ENCODE measurements at regions not wholly inside any gene's neighbourhood (a gene's known extent, or its start where the extent isn't known, plus 50 kb on each side); places are given as distances from the start of the nearest gene placed in this dataset.

DNA sequence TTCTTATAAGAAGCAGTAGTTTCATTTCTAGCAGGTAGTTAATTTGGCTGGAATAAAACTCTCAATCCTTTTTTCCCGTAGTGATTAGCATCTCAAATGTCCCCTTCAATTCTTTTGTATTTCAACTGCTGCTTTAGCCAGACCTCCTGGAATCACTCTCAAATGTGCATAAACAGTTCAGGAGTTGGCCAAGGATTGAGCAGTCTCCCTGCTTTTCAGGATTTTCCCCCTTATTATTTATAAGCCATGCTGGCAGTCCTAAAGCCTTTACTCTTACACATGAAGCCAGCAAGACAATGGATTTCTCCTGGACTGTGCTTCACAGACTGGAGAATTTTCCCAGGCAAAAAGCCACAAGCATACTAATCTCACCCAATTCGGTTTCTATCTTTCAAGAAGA, 950.1 kb downstream of the VRK1 start (continued):
- no peak for TF ChIP-seq ZNF311 (tag by site-specific recombination; IDR thresholded peaks at IDR 0.05; ENCODE audit: borderline replicate concordance)
- TF ChIP-seq, protein P1, sequence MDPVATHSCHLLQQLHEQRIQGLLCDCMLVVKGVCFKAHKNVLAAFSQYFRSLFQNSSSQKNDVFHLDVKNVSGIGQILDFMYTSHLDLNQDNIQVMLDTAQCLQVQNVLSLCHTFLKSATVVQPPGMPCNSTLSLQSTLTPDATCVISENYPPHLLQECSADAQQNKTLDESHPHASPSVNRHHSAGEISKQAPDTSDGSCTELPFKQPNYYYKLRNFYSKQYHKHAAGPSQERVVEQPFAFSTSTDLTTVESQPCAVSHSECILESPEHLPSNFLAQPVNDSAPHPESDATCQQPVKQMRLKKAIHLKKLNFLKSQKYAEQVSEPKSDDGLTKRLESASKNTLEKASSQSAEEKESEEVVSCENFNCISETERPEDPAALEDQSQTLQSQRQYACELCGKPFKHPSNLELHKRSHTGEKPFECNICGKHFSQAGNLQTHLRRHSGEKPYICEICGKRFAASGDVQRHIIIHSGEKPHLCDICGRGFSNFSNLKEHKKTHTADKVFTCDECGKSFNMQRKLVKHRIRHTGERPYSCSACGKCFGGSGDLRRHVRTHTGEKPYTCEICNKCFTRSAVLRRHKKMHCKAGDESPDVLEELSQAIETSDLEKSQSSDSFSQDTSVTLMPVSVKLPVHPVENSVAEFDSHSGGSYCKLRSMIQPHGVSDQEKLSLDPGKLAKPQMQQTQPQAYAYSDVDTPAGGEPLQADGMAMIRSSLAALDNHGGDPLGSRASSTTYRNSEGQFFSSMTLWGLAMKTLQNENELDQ (tag by site-specific recombination; IDR thresholded peaks at IDR 0.05; ENCODE audit: low read depth), result no peak
- TF ChIP-seq SCRT2 (tag by site-specific recombination; IDR thresholded peaks at IDR 0.05), result no peak
- TF ChIP-seq, protein P2, sequence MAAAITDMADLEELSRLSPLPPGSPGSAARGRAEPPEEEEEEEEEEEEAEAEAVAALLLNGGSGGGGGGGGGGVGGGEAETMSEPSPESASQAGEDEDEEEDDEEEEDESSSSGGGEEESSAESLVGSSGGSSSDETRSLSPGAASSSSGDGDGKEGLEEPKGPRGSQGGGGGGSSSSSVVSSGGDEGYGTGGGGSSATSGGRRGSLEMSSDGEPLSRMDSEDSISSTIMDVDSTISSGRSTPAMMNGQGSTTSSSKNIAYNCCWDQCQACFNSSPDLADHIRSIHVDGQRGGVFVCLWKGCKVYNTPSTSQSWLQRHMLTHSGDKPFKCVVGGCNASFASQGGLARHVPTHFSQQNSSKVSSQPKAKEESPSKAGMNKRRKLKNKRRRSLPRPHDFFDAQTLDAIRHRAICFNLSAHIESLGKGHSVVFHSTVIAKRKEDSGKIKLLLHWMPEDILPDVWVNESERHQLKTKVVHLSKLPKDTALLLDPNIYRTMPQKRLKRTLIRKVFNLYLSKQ (tag by site-specific recombination; IDR thresholded peaks at IDR 0.05; ENCODE audit: borderline replicate concordance), result no peak

DNA sequence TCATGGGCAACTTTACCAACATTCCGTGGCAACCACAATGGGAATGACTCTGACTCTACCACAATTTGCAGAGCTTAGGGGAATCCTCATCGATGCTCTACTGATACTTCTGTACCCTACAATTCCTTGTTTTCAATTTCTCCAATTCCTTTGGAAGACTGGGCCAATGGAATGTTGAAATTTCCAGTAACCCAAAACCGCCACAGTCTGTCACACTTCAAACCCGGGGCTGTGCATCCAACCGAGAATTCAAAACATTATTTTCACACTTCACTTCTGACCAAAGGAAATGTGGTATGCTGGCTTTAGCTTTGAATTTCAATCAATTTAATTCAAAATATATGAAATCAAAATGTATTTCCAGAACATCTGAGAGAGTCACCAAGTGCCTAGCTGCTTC, 951.4 kb downstream of the VRK1 start:
- Histone ChIP-seq H3K4me3 (ENCODE audit: low read depth, low read length) (no peak overlapping the region), H3K36me3 (ENCODE audit: control insufficient read depth in 2 of 2, insufficient read depth in 1 of 2, low read length in 2 of 2) (no peaks in the 10 kb centered on the region), H3K4me1 (ENCODE audit: control insufficient read depth, insufficient read depth, low read length) (no peaks in the 10 kb centered on the region), H3K27ac (ENCODE audit: extremely low read depth, low read depth, low read length) (no peak overlapping the region), H3K9me3 (ENCODE audit: control insufficient read depth, insufficient read depth, low read depth, low read length) (no peaks in the 10 kb centered on the region)
- CTCF ChIA-PET, result no interaction called here
- POLR2A ChIA-PET, result no interaction called here
- TF ChIP-seq, protein P3, sequence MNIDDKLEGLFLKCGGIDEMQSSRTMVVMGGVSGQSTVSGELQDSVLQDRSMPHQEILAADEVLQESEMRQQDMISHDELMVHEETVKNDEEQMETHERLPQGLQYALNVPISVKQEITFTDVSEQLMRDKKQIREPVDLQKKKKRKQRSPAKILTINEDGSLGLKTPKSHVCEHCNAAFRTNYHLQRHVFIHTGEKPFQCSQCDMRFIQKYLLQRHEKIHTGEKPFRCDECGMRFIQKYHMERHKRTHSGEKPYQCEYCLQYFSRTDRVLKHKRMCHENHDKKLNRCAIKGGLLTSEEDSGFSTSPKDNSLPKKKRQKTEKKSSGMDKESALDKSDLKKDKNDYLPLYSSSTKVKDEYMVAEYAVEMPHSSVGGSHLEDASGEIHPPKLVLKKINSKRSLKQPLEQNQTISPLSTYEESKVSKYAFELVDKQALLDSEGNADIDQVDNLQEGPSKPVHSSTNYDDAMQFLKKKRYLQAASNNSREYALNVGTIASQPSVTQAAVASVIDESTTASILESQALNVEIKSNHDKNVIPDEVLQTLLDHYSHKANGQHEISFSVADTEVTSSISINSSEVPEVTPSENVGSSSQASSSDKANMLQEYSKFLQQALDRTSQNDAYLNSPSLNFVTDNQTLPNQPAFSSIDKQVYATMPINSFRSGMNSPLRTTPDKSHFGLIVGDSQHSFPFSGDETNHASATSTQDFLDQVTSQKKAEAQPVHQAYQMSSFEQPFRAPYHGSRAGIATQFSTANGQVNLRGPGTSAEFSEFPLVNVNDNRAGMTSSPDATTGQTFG (tag by site-specific recombination; IDR thresholded peaks at IDR 0.05; ENCODE audit: borderline replicate concordance), result no peak
- TF ChIP-seq SCRT2 (tag by site-specific recombination; IDR thresholded peaks at IDR 0.05) (no peak), GLI4 (tag by site-specific recombination; IDR thresholded peaks at IDR 0.05) (no peak), ZBTB17 (tag by site-specific recombination; IDR thresholded peaks at IDR 0.05) (no peak), IKZF3 (tag by site-specific recombination; IDR thresholded peaks at IDR 0.05) (no peak)
- TF ChIP-seq, protein P4, sequence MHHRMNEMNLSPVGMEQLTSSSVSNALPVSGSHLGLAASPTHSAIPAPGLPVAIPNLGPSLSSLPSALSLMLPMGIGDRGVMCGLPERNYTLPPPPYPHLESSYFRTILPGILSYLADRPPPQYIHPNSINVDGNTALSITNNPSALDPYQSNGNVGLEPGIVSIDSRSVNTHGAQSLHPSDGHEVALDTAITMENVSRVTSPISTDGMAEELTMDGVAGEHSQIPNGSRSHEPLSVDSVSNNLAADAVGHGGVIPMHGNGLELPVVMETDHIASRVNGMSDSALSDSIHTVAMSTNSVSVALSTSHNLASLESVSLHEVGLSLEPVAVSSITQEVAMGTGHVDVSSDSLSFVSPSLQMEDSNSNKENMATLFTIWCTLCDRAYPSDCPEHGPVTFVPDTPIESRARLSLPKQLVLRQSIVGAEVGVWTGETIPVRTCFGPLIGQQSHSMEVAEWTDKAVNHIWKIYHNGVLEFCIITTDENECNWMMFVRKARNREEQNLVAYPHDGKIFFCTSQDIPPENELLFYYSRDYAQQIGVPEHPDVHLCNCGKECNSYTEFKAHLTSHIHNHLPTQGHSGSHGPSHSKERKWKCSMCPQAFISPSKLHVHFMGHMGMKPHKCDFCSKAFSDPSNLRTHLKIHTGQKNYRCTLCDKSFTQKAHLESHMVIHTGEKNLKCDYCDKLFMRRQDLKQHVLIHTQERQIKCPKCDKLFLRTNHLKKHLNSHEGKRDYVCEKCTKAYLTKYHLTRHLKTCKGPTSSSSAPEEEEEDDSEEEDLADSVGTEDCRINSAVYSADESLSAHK (tag by site-specific recombination; IDR thresholded peaks at IDR 0.05), result no peak

DNA sequence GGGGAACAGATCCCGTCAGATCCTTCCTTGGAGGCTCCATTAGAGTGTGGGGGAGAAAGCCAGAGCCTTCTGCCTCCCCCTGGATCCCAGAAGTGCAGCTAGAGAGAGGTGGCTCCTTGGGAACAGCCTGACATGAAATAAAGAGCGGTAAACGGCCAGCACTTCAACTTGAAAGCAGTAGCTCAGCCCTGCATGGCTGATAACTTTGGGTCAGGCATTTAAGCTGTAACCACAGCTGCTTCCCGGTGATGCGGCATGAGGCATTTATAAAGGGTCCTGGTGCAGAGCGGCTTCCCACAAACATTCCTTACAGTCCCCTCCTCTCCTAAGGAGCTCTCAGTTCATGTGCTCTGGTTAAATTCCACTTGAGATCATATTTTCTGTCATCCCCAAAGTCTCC, 960.3 kb downstream of the VRK1 start:
- TF ChIP-seq, protein P3 (tag by site-specific recombination; IDR thresholded peaks at IDR 0.05; ENCODE audit: borderline replicate concordance), result no peak
- TF ChIP-seq ZNF169 (tag by site-specific recombination; IDR thresholded peaks at IDR 0.05) (no peak), HOXC10 (CRISPR knock-in tag; IDR thresholded peaks at IDR 0.05) (no peak), ZNF19 (tag by site-specific recombination; IDR thresholded peaks at IDR 0.05; ENCODE audit: low read depth) (no peak), ZBTB48 (tag by site-specific recombination; IDR thresholded peaks at IDR 0.05) (no peak), ZNF223 (tag by site-specific recombination; IDR thresholded peaks at IDR 0.05) (no peak), YY1 (tag by site-specific recombination; IDR thresholded peaks at IDR 0.05) (no peak), KLF9 (tag by site-specific recombination; IDR thresholded peaks at IDR 0.05; ENCODE audit: low read depth) (no peak)
- TF ChIP-seq, protein P5, sequence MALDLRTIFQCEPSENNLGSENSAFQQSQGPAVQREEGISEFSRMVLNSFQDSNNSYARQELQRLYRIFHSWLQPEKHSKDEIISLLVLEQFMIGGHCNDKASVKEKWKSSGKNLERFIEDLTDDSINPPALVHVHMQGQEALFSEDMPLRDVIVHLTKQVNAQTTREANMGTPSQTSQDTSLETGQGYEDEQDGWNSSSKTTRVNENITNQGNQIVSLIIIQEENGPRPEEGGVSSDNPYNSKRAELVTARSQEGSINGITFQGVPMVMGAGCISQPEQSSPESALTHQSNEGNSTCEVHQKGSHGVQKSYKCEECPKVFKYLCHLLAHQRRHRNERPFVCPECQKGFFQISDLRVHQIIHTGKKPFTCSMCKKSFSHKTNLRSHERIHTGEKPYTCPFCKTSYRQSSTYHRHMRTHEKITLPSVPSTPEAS (tag by site-specific recombination; IDR thresholded peaks at IDR 0.05), result no peak
- H3K4me1 ChIP-seq (ENCODE audit: control insufficient read depth, insufficient read depth, low read length), result no peaks in the 10 kb centered on the region
- H3K27ac ChIP-seq (ENCODE audit: extremely low read depth, low read depth, low read length), result no peak overlapping the region
- ChIA-PET CTCF (no interaction called here), POLR2A (no interaction called here)
- no peak overlapping the region for H3K4me3 ChIP-seq (ENCODE audit: low read depth, low read length)
- no peaks in the 10 kb centered on the region for H3K9me3 ChIP-seq (ENCODE audit: control insufficient read depth, insufficient read depth, low read depth, low read length)
- no peaks in the 10 kb centered on the region for H3K36me3 ChIP-seq (ENCODE audit: control insufficient read depth in 2 of 2, insufficient read depth in 1 of 2, low read length in 2 of 2)
